Activated CD4-positive, alpha-beta T cell treated with anti-CD3 and anti-CD28 coated beads, Interleukin-2, amount 50 U/mL, for 16 hours (primary cell): ENCODE measurements at regions not wholly inside any gene's neighbourhood (a gene's known extent, or its start where the extent isn't known, plus 50 kb on each side); places are given as distances from the start of the nearest gene placed in this dataset.
"Not testable (repeated sequence)": the region's sequence is repeated elsewhere in the genome, so short reads cannot be mapped to it uniquely, and the experiment has no call there.

Experiments used
- DNase-seq: peaks from one replicate; pipeline ENCODE4 v3.0.0-alpha.2; 2020

DNA sequence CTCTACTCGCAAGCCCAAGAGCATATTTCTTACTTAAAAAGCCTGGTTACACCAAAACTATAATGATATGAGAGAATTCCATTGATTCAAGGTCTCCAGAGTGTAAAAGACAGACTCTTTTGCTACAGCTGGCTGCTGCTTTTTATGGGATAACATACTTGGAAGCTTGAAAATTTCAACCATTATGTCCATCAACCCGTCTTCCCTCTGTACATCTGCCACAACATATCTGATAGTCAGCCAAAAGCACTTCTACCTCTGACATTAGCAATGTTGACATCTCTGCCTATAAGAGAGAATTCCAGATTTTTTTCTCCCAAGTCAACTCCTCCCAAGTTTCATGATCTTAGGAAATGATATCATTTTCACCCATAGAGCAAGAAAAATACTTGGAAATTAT is 54.4 kb upstream of the IQCM start:
- no peak for DNase-seq

DNA sequence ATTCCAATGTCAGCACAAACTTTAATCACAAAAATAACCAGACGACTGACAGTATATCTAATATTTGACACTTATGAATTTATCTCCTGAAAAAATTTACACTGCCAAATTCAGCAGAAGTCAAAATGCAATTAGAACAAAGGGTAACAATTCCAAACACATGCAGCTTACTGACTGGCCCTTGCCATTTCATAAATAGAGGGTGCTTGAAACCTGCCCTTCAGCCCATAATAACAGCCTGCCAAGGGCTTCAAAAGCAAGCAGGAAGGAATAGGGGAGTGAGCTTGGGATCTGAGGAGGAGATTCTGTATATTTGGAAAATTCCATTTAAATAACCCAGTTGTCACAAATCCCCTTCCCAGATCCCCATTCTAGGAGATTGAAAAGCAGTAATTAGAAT is 66.1 kb upstream of the IQCM start:
- no peak for DNase-seq

DNA sequence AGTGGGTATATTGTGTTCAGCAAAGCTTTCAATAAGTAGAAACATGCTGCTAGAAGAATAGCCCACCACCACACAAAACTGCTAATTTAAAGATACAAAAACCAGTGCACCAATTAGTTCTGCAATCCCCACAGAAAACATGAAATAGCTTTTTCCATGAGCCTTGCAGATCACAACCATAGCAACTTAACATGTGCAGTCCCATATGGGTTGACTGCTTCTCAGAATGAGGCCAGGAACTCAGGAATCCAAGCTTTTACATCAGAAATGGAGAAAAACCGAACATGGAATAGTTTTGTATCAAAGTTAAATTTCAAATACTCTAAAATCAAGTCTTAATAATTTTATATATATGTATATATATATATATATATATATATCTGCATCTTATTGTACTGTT is 66.6 kb upstream of the IQCM start:
- no peak for DNase-seq

DNA sequence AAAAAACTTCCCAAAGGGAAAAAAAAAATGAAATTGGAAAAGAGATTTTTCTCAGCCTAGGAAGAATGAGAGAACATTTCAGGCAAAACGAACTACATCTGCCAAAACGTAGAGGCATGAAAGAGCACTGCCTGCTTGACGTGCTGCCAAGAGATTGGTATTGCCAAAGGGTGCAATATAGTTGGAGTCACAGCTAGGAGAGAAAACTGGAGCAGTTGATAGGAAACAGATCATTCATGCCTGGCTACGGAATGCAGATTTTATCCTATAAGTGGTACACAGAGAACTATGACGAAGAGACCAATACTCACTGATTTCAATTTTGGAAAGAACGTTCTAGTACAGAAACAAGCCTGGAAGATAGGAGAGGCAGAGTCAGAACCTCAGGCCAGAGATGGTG is 68.4 kb upstream of the IQCM start:
- no peak for DNase-seq

DNA sequence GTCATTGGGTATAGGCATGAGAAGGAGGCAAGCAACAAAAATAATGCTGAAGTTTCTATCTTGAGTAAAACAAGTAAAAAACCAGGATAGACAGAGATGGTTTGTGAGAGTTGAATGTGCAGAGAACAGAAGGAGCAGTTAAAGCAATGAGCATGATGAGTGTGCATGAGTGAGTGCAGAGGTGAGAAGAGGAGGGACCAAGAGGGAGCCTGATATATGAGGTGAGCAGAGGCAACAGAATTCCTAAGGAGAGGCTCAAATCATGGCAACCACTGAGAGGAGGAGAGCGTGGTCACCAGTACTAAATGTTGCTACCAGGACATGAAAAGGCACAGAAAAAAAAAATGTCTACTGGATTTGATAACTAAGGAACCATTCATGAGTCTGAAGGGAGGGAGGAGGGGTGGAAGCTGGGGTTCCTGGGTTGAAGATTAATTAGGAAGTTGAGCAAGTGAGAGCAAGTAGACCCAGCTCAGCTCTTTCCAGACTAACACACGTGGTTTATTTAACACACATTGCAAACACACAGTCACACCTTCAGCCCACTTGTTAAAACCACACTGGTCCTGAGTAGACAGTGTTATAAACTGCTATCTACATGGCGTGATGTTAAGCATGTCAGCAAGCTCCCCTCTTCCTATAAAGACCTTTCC is 69.0 kb upstream of the IQCM start:
- DNase-seq, result no peak

DNA sequence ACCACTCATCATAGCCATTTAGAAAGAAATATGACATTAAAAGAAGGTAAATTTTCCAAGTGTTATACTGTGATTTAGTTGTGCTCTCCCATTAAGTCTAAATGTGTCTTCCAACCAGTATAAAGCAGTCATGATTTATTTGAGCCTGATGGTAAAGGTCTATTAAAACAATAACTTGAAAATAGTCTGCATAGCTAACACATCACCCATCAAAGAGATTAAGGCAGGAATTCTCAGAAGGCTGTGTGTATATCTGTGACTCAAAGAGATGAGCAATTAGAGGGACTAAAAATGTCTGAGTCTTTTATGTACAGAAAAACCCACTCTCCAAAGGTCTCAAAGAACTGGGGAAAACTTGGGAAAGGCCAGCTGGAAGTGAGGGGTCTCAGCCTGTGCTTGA is 70.3 kb upstream of the IQCM start:
- no peak for DNase-seq

DNA sequence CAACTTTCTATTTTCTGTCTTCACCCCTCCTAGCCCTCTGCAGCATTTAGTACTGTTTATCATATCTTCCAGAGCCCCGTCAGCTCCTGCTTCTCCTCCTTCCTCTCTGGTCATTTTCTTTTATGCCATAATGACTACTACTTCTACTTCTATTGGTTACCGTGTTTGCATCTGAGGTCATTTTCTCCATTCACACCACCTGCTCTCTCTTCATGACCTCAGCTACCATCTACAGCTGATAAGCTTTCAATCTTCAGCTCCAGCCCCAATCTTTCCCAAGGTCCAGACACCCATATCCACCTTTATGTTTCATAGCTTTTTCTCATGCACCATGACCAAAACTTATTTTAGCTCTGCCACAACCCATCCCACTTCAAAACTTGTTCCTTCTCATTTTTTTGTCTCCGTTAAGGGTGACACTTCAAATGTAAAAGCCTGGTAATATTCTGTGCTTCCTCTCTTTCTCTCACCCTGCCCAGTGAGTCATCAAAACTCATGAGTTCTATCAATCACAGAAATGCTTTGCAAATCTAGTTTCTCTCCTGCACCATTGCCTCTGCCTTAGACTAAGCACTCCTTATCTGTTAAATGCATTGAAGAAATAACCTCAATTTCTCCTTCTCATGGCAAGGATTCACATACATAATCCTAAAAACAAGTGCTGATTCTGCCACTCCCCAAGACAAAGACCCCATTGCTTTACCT is 71.3 kb upstream of the IQCM start:
- no peak for DNase-seq

DNA sequence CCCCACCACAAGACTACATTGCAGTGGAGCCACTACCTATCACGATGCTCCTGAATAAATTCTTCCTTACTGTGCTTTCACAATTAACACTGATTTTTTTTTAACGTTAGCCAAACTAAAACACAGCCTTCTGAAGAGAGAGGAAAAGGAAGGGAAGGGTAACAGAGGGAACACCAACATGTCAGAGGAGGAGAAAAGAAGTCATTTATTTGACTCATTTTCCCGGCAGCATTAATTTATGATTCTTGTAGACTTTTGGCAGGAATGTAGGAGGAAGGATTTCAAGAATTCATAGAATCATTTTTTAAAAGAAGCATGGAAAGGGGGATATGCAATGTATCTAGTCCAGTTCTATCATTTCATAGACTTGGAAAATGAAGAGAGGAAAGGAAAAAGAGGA is 74.3 kb upstream of the IQCM start:
- no peak for DNase-seq

DNA sequence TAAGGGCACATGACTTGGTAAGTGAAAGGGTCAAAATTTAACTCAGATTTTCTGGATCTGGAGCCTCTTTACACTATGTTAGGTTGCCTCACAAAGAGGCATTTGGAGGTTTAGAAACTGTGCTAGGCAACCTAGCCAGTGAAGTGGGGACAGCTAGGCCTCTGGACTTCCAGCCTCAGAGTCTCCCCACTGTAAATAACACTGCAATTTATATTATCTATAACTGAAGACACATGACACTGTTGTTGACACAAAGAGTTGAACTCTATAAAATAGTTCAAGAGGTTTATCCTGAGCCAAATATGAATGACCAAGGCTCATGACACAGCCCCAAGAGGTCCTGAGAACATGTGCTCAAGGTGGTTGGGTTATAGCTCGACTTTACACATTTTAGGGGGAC is 74.9 kb upstream of the IQCM start:
- no peak for DNase-seq

DNA sequence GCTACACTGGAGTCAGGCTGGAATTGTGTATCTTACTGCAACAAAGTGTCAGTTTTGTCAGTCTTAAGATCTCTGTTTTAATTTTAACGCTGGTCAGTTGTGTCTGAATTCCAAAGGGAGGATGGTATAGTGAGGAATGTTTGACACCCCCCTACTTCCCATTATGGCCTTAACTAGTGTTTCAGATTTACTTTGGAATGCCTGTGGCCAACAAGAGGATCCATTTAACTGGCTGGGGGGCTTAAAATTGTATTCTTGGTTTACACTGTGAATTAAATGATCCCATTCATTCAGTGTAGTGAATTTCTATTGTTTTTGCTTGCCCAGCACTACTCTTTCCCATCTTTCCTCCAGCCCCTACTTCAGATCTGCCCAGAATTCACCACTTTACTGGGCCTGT is 75.8 kb upstream of the IQCM start:
- DNase-seq, result no peak

DNA sequence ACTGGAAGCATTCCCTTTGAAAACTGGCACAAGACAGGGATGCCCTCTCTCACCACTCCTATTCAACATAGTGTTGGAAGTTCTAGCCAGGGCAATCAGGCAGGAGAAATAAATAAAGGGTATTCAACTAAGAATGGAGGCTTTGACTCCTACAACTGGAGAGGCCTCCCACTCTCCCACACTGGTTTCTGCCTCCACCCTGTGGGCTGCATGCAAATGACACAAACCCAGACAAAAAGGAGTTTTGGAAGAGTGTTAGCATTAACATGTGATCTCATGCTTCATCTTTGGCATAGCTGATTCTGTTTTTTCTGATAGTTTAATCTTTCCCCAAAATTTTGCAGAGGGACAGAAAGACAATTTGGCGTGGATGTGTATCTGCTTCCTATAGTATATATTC is 80.8 kb upstream of the IQCM start:
- no peak for DNase-seq

DNA sequence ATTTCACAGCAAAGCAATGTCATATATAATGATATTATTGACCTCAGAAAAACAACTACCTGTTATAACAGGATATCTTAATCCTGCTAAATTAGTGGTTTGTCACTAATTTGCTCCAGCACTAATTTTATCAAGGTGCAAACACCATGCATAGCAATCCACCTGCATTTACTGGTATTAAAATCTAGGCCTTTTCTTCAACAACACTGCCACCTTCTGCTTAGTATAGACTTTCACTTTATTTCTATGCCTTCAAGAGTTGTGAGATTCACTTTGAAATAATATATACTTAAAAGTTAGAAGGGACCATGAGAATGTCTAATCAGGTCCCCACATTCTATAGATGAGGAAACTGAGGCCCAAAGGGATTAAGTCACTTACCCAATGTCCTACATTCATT is 82.1 kb upstream of the IQCM start:
- DNase-seq, result no peak

DNA sequence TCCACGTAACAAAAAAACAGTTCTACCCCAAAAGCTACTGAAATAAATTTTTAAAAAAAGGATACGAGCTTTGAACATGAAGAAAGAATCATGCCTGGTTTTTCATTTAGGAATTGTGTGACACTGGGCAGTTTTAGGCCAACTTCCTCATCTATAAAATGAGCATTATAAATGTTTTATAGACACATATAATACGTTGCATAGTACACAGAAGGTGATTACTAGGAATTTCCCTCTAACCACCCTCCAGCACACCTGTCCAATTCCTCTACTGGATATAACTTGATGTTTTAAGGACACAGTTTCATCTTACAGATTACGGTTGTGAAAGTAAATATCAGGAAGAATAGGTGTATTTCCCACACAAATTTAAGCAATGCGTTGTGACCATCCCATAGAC is 85.5 kb upstream of the IQCM start:
- no peak for DNase-seq

DNA sequence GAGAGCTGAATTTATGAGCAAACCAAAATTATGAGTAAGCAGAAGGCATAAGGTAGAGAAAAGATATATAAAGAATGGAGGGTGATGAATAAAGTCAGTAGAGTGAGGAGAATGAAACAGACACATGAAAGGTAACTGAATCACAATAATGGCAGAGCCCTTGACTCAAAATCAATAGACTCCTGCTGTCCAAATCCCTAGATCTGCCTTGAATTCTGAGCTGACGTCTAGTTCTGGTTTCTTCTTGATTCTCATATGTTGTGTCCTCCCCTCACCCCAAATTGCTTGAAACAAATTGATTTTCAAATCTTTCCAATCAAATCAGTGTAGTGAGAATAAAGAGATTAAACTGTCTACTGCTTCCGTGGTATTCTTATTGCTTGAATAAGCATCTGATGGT is 86.6 kb upstream of the IQCM start:
- DNase-seq, result no peak

DNA sequence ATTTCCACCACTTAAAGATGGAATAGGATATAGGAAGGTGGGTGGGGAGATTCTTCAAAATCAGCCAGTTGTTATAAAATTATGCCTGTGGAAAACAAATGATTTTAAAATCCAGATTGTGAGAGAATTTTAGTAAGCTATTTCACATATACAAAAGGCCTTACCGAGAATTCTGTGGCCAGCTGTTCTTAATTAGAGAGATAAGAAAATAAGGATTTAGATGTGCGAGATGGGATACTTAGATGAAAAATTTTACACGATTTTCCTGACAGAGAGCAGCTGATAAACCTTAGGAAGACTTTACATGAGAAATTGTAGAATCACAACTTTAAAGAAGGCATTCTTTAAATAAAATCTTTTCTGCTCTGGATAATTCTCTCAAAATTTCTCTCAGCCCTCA is 94.5 kb upstream of the IQCM start:
- DNase-seq, result no peak

DNA sequence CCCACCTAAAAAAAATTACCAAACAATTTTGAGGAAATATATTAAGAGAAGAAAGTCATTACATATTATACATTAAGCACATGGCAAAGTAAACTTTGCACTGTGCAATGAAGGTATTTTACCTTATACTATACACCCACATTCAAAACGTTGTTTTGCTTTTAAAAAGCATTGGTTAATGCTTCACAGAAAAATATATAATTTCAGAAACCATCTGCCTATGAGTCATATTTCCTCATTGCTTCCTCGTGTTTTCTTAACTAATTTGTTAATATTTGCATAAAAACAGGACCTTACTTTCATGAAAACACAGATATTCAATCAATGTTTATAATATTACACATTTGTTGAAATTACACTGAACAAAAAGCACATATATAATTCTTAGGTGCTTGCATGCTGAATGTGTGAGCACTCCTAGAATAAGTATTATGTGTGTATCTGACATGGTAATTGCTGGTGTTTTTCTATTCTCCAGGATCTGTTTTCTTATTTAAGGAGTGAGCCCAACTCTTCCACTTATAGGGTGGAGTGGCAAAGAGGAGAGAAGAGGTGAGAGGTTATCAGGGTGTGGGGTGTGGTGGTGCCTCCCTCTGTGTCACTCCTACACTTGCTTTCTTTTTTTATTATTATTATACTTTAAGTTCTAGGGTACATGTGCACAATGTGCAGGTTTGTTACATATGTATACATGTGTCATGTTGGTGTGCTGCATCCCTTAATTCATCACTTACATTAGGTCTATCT is 95.1 kb upstream of the IQCM start:
- DNase-seq, result no peak

DNA sequence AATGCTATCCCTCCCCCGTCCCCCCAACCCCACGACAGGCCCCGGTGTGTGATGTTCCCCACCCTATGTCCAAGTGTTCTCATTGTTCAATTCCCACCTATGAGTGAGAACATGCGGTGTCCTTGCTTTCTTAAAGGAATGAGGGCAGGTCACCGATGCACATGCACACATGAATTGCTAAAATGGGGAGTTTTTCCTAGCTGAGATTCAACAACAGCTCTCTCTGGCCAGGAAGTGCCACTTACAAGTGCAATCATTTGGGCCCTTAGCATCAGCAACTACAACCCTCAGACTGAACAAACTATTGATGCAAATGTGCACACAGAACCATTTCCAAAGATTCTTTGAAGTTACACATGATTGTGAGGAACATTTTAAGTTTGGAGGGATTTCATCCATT is 95.7 kb upstream of the IQCM start:
- DNase-seq, result no peak

DNA sequence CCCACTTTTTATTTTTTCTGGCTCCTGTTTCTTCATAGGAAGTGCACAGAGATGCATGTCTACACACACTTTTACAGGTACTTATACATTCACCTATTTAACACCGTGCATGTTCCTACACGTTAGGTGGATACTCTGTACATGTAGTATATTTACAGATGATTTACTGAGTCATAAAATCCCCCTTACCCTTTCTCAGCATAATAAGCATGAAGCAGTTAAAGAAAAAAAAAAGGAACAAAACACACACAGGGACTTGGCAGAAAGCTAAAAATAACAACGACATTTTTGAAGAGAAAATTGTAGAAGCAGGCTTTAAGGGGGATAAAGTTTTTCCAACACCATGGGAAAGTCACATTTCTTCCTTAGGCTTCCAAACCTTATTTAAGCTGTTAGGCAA is 96.4 kb upstream of the IQCM start:
- DNase-seq, result no peak

DNA sequence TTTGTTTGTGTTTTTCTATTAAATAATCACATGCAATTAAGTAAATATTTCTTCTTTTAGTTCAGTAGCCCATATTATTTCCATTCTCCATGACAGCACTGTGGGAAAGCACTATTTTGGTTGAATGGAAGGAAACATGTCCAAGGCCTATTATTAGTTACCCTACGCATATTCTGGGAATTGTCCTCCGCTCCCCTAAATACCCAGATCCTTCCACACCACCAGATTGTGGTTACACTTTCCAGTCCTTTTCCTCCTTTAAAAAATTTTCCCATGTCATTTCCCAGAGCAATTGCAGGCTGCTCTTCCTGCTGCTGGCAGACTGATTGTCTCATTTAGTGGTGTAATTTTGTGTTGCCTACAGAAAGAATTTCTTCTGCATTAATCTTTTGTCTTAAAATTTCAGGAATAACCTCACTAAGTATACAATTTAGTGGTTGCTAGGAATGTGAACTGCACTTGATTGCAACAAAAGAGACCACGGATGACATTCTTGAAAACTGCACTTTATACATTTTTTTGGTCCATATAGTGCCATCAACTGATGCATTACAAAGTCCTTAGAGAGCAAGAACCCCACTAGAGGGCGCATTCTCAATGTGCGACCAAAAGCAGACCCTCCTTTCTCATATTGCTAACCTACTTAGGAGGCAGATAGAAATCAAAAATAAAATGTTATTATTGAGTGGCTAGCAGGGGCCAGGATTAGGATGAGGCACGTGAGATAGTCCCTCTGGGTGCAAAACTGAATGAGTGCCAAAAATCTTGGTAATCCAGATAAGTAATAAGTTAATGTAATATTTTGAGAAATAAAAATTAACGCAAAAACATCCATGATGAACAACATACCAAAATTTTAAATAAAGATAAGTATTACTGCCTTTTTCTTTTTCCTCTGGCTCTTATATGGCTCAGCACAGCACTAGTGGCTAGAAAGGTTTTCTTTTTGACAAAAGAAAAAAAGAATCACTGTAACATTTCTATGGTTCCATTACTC is 98.8 kb upstream of the IQCM start:
- peak; percentile 50 for DNase-seq

DNA sequence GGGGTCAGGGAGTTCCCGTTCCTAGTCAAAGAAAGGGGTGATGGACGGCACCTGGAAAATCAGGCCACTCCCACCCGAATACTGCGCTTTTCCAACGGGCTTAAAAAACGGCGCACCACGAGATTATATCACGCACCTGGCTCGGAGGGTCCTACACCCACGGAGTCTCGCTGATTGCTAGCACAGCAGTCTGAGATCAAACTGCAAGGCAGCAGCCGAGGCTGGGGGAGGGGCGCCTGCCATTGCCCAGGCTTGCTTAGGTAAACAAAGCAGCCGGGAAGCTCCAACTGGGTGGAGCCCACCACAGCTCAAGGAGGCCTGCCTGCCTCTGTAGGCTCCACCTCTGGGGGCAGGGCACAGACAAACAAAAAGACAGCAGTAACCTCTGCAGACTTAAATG is 100.1 kb upstream of the IQCM start:
- not testable (repeated sequence) for DNase-seq

DNA sequence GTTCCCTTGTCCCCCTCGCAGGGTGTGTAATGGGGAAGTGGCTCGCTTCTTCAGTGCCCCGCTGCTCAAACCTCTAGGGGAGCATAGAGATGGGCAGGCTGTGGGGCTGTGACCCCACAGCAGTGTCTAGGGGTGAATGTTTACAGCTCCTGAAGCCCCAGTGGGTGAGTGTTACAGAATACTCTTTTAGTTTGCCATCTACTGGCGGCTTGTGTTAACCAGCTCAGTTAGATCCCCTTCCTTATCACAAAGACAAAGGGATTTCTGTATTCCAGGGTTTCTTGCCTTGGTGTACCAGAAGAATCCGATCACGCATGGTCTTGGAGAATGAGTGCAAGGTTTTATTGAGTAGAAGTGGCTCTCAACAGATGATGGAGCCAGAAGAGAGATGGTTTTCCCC is 108.1 kb upstream of the IQCM start:
- no peak for DNase-seq

DNA sequence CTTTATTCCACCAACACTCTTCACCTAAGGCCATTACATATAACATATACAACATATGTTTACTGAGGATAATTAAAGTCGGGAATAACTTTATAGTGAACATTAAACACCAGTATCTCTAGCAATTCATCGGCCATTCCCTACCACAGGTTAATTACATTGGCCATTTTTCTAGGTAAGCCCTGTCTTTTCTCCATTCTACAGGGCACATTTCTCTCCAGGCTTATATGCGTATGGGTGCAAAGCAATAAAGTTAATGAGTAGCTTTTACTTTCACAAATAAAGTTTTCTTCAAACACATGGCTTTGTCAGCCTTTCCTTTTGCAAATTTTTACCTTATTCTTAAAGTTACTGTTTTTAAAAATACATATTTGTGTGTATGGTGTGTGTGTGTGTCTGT is 111.9 kb upstream of the IQCM start:
- no peak for DNase-seq

DNA sequence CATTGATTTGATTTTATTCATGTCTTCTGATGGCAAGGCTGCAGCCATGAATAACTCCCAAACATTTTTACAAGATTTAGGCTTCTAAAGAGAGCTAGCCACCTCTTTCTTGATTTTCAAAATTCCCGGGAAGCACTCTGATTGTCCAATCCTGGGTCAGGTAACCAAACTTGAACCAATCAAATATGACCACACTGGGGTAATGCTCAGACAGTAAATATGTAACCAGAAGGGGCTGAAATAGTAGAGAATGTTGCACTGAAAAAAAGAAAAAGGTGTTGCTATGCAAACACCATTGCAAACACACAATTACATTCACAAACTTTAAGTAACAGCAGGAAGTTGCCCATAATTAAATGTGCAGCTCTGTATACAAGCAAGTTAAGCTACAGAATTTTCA is 112.9 kb upstream of the IQCM start:
- DNase-seq, result no peak
